GM21515 (cell line): ENCODE measurements at regions not wholly inside any gene's neighbourhood (a gene's known extent, or its start where the extent isn't known, plus 50 kb on each side); places are given as distances from the start of the nearest gene placed in this dataset.

ENCODE experiments used
- ATAC-seq: cut with Tn5 transposase; IDR thresholded peaks from one replicate; pipeline ENCODE4 v1.9.1; 2021; ENCODE audit not compliant: unreplicated experiment

GRCh38 chr11:33616552-33616951 is 84.1 kb downstream of the C11orf91 start:
- ATAC-seq, result no peak

- no peak for ATAC-seq
These were observed 84.9 kb downstream of the C11orf91 start for GRCh38 chr11:33615751-33616150.

DNA sequence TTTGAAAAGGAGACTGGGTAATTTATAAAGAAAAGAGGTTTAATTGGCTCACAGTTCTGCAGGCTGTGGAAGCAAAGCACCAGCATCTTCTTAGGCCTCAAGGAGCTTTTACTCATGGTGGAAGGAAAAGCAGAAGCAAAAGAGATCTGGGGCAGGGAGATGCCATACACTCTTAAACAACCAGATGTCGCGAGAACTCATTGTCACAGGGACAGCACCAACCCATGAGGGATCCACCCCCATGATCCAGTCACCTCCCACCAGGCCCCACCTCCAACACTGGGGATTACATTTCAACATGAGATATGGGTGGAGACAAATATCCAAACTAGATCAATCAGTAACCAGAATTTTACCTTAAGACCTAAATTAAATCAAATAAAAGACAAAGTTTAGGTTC is 87.2 kb downstream of the C11orf91 start:
- no peak for ATAC-seq

- no peak for ATAC-seq
These were observed 89.7 kb downstream of the C11orf91 start for GRCh38 chr11:33610903-33611302.

DNA sequence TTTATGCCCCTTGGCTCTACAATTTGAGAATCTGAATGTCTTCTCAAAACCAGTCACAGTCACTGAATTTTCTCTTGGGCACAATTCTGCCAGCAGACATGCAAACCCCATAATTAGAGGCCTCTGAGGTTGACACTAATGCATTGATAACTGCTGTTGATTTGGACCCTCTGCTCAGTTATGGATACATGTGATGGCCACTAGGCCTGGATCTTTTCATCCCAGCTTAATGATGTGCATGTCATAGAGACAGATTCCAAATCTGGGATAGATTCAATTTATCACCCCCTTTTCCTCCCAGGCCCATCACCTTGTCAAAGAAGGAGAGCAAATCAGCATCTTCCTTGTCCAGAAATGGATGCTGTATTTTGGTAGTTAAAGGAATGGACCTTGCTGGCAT is 92.2 kb downstream of the C11orf91 start:
- no peak for ATAC-seq

GRCh38 chr11:33606762-33607161 is 93.9 kb downstream of the C11orf91 start:
- ATAC-seq, result no peak

DNA sequence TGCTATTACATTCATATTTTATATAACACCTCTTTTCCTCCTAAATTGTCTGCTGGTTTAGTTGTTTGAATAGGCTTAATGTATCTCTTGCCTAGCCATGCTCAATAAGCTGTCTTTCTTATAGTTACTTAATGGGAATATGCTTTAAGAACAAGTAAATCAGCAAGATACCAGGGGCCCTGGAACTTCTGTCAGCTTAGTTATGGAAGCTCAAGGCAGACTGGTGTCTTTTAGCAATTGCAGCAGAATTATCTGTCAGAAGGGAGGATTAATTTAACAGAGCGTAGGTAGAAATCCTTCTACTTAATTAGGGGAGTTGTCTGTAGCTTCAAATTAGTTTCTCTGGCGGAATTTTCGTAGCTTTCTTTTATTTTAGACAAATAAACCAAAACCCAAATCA is 94.9 kb downstream of the C11orf91 start:
- no peak for ATAC-seq

GRCh38 chr11:33598426-33599069 is 102.1 kb downstream of the C11orf91 start:
- ATAC-seq, result no peak

- ATAC-seq, result no peak
These were observed 106.4 kb downstream of the C11orf91 start for GRCh38 chr11:33594188-33594587.

GRCh38 chr11:33590441-33590840 is 110.2 kb downstream of the C11orf91 start:
- ATAC-seq, result no peak

DNA sequence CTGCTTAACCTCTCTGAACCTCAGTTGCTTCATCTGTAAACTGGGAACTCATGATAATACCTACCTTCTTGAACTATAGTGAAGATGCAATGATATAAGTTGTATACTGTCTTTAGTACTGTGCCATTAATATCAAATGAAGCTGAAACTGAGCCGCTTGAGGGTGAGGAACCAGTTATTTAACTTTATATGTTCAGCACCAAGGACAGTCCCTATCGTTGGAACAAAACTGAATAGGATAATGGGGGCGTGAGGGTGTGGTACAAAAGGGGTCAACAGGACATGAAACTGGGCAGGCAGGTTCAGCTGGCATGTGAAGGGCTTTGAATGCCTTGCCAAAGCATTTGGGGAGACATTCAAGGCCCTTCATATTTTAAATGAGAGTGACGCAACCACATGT is 112.6 kb downstream of the C11orf91 start:
- no peak for ATAC-seq

- ATAC-seq, result no peak
These were observed 114.9 kb downstream of the C11orf91 start for GRCh38 chr11:33585586-33586209.

- no peak for ATAC-seq
These were observed 117.8 kb downstream of the C11orf91 start for GRCh38 chr11:33582636-33583325.

DNA sequence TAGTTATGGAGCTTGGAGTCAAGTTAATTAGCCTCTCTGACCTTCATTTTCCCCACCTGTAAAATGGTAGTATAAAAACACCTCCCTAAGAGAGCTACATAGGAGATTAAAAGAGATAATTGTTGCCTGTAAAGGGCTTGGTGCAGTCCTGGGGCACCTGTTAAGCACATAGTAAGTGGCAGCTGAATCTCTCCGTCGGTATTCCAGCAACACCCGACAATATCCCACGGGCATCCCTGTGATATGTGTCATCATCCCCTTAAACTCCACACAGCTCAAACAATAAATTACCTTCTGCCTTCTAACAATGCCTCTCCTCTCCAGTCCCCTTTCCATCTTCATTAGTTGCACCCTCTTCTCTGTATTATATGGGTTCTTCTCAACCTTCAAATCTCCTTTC is 121.5 kb downstream of the C11orf91 start:
- ATAC-seq, result no peak

DNA sequence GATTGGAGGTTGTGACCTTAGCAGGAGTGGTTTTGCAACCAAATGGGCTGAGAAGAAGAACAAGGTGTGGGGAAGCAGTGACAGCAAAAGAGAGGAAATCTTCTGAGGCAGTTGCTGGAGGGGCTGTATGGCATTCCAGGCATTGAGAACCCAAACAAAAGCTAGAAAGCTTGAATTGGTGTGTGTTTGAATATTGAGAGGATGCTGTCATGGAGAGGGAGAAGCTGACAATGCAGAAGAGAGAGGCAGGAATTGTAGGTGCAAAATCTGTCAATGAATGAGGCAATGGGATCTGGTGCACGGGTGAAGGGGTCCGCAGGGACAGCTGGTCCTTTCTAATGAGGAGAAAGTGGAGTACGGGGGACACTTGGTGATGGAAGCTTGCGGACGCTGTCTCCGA is 123.4 kb downstream of the C11orf91 start:
- no peak for ATAC-seq

DNA sequence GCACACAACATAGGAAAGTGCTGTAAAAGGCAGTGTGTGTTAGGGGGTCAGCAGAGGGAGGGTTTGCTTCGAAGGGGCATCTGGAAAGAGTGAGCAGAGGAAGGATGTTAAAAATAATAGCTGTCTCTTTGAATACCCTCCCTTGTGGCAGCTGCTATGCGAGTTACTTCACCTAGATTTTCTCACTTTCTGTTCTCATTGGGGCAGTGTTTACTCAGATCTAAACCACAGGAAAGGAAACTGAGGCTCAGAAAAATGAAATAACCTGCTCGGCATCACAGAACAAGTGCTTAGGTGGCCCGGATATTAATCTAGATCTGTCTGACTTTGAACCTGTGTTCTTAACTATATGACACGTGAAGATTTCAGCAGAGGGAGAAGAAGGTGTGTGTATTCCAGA is 125.3 kb downstream of the C11orf91 start:
- ATAC-seq, result peak; percentile 55

DNA sequence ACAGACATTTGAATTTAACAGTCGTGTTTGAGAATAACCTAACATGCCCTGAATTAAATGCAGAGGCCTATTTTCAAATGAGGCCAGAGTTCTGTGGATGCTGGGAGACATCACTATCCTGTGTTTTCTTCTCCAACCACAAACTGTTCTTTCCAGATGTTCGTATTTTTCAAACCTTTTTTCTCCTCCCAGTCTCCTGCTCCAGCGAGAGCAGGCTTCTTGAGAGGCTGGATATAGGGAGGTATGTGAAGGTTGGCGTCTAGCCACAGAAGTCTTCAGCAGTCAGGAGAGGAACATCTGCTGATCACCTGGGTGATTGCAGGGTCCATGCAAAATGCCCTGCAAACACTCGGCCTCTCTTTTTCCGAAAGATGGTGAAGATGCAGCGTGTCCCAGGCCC is 126.3 kb downstream of the C11orf91 start:
- ATAC-seq, result no peak

- ATAC-seq, result no peak
These were observed 131.3 kb downstream of the C11orf91 start for GRCh38 chr11:33569333-33569732.

- ATAC-seq, result no peak
These were observed 133.6 kb downstream of the C11orf91 start for GRCh38 chr11:33567004-33567403.

- no peak for ATAC-seq
These were observed 135.7 kb downstream of the C11orf91 start for GRCh38 chr11:33564856-33565453.

GRCh38 chr11:33560729-33561128 is 139.9 kb downstream of the C11orf91 start:
- ATAC-seq, result no peak

GRCh38 chr11:33559567-33559966 is 141.1 kb downstream of the C11orf91 start:
- no peak for ATAC-seq
